DND-41 (cell line): ENCODE measurements at regions not wholly inside any gene's neighbourhood (a gene's known extent, or its start where the extent isn't known, plus 50 kb on each side); places are given as distances from the start of the nearest gene placed in this dataset.

ENCODE experiments used
- ATAC-seq: fragments of 200-7000 bp; cut with Tn5 transposase; 3 replicates; pipeline ENCODE4 v1.9.1; 2021; ENCODE audit warnings: low read depth; ENCODE audit not compliant: insufficient read depth
- DNase-seq: peaks from one replicate; pipeline ENCODE4 v3.0.0-alpha.2; 2020
- H2AFZ ChIP-seq: 2 replicates; pipeline ENCODE4 v1.6.0; 2012; ENCODE audit warnings: low read depth, low read length
- H3K27ac ChIP-seq: 2 replicates; pipeline ENCODE4 v1.5.1; 2012; ENCODE audit warnings: low read length, inconsistent platforms
- H3K27me3 ChIP-seq: fragments of 200-600 bp; sonication (generic); 2 replicates; pipeline ENCODE4 v1.6.0; 2012; ENCODE audit warnings: low read length, mild to moderate bottlenecking, inconsistent platforms; ENCODE audit not compliant: insufficient read depth, poor library complexity
- H3K36me3 ChIP-seq: 2 replicates; pipeline ENCODE4 v1.5.1; 2012; ENCODE audit warnings: low read length, inconsistent platforms; ENCODE audit not compliant: insufficient read depth
- H3K4me1 ChIP-seq: 2 replicates; pipeline ENCODE4 v1.5.1; 2012; ENCODE audit warnings: mild to moderate bottlenecking, low read length; ENCODE audit not compliant: insufficient read depth
- H3K4me2 ChIP-seq: 2 replicates; pipeline ENCODE4 v1.6.0; 2012; ENCODE audit warnings: mild to moderate bottlenecking, moderate library complexity, low read length, inconsistent platforms; ENCODE audit not compliant: insufficient read depth
- H3K4me3 ChIP-seq, 2 experiments: fragments of 200-600 bp in 1 of 2; shearing (Covaris generic) in 1 of 2; 2 replicates each; pipeline ENCODE4 v1.5.1; 2012 to 2016; ENCODE audit warnings: inconsistent platforms in 2 of 2, low read length in 2 of 2, mild to moderate bottlenecking in 2 of 2, low read depth in 1 of 2, moderate library complexity in 1 of 2
- H3K79me2 ChIP-seq: 2 replicates; pipeline ENCODE4 v1.6.0; 2012; ENCODE audit warnings: low read length, inconsistent platforms; ENCODE audit not compliant: insufficient read depth
- H3K9ac ChIP-seq: 2 replicates; pipeline ENCODE4 v1.6.0; 2012; ENCODE audit warnings: low read depth, mild to moderate bottlenecking, inconsistent platforms, low read length, moderate library complexity
- H3K9me3 ChIP-seq: 2 replicates; pipeline ENCODE4 v1.5.1; 2012; ENCODE audit warnings: low read length, moderate library complexity, mild to moderate bottlenecking, inconsistent platforms; ENCODE audit not compliant: insufficient read depth, severe bottlenecking
- H4K20me1 ChIP-seq: 2 replicates; pipeline ENCODE4 v1.6.0; 2012; ENCODE audit warnings: low read length; ENCODE audit not compliant: insufficient read depth
- EZH2 ChIP-seq: IDR thresholded peaks from 3 replicates; pipeline ENCODE4 v1.6.1; 2012; ENCODE audit warnings: borderline replicate concordance, low read depth, mild to moderate bottlenecking, moderate library complexity, low read length, inconsistent platforms; ENCODE audit not compliant: severe bottlenecking
- TF ChIP-seq, protein P1 (sequence below): IDR thresholded peaks from 2 replicates; pipeline ENCODE4 v1.5.1; 2012; ENCODE audit warnings: borderline replicate concordance, low read length, moderate library complexity, mild to moderate bottlenecking; ENCODE audit not compliant: poor library complexity, severe bottlenecking; ENCODE audit errors: extremely low read depth

DNA sequence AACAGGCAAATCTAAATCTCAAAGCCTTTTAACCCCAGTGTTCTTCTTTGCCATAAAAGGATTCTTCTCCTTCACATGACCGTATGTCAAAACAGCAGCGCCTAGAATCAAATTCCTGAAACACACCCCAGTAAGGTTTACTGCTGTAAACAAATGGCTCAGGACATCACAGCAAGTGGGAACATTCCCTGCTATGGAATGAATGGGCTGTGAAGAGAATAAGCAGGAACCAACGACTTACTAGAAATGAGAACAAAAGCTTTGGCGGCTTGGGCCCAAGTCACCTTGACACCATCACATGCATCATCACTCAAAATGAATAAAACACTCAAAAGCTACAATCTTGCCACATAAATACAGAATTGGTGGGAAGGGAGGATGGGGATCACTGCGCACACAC is 80.4 kb upstream of the SPATA13 start:
- Histone ChIP-seq H3K9ac (no peak overlapping the region), H4K20me1 (no peaks in the 10 kb centered on the region), H3K9me3 (no peaks in the 10 kb centered on the region), H3K27me3 (no peaks in the 10 kb centered on the region), H3K4me3 (no peak overlapping the region), H2AFZ (no peak overlapping the region), H3K36me3 (no peaks in the 10 kb centered on the region), H3K4me1 (no peaks in the 10 kb centered on the region), H3K4me2 (no peak overlapping the region), H3K79me2 (no peaks in the 10 kb centered on the region), H3K27ac (no peak overlapping the region)
- no peak for TF ChIP-seq EZH2
- TF ChIP-seq, protein P1, sequence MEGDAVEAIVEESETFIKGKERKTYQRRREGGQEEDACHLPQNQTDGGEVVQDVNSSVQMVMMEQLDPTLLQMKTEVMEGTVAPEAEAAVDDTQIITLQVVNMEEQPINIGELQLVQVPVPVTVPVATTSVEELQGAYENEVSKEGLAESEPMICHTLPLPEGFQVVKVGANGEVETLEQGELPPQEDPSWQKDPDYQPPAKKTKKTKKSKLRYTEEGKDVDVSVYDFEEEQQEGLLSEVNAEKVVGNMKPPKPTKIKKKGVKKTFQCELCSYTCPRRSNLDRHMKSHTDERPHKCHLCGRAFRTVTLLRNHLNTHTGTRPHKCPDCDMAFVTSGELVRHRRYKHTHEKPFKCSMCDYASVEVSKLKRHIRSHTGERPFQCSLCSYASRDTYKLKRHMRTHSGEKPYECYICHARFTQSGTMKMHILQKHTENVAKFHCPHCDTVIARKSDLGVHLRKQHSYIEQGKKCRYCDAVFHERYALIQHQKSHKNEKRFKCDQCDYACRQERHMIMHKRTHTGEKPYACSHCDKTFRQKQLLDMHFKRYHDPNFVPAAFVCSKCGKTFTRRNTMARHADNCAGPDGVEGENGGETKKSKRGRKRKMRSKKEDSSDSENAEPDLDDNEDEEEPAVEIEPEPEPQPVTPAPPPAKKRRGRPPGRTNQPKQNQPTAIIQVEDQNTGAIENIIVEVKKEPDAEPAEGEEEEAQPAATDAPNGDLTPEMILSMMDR = no peak
- no peak for DNase-seq
- ATAC-seq = no peak

DNA sequence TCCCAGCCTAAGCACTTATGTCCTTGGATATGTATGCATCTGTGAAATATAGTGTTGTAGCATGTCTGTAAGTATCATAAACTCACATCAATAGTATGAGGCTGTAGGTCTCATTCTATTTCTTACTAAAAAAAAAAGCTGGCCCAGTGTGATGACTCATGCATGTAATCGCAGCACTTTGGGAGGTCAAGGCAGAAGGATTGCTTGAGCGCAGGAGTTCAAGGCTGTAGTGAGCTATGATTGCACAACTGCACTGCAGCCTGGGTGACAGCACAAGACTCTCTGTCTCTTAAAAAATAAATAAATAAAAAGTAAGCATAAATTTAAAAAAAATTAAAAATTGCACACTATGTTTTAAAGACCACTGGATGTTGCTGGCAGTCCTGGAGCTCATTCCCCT is 79.1 kb upstream of the SPATA13 start:
- Histone ChIP-seq H3K27me3 (no peaks in the 10 kb centered on the region), H2AFZ (no peak overlapping the region), H3K79me2 (no peaks in the 10 kb centered on the region), H3K4me1 (no peaks in the 10 kb centered on the region), H3K9me3 (no peaks in the 10 kb centered on the region), H3K4me2 (no peak overlapping the region), H3K4me3 (no peak overlapping the region), H3K9ac (no peak overlapping the region), H3K27ac (no peak overlapping the region), H3K36me3 (no peaks in the 10 kb centered on the region), H4K20me1 (no peaks in the 10 kb centered on the region)
- ATAC-seq = no peak
- TF ChIP-seq, protein P1 = no peak
- no peak for TF ChIP-seq EZH2
- DNase-seq = no peak

DNA sequence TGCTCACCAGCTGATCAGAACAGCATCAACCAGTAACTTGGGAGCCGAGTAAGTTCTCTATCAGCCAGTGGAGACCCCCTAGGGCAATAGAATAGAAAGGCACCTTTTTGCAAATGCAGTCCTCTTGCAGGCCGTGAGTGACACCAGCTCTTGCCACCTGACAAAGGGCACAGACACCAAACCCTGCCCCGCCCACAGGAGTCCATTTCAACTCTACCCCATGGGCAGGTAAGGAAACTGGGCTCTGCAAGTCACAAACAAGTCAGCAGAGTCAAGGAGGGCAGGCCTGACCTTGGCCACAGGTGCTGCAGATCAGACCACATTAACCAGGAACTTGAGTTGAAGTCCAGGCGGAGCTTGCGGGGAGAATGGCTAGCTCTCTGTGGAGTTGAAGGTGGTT is 77.4 kb upstream of the SPATA13 start:
- Histone ChIP-seq H3K27me3 (no peaks in the 10 kb centered on the region), H3K9me3 (no peaks in the 10 kb centered on the region), H3K36me3 (no peaks in the 10 kb centered on the region), H3K27ac (no peak overlapping the region), H2AFZ (no peak overlapping the region), H3K4me3 (no peak overlapping the region), H4K20me1 (no peaks in the 10 kb centered on the region), H3K79me2 (no peaks in the 10 kb centered on the region), H3K9ac (no peak overlapping the region), H3K4me1 (no peaks in the 10 kb centered on the region), H3K4me2 (no peak overlapping the region)
- DNase-seq (no peak), ATAC-seq (no peak)
- TF ChIP-seq EZH2 = no peak
- TF ChIP-seq, protein P1 = no peak
